ENCODE measurements at regions not wholly inside any gene's neighbourhood (a gene's known extent, or its start where the extent isn't known, plus 50 kb on each side); places are given as distances from the start of the nearest gene placed in this dataset.

- no peak for DNase-seq (ENCODE audit: low spot score)
Observed at GRCh38 chr4:18248611-18249010, 227.1 kb upstream of the LCORL start.

- no peak for DNase-seq (ENCODE audit: low spot score)
Observed at GRCh38 chr4:18247189-18247588, 225.6 kb upstream of the LCORL start.

- no peak for DNase-seq (ENCODE audit: low spot score)
Observed at GRCh38 chr4:18242919-18243693, 221.6 kb upstream of the LCORL start.

GRCh38 chr4:18241727-18242126 is 220.2 kb upstream of the LCORL start:
- no peak for DNase-seq (ENCODE audit: low spot score)

GRCh38 chr4:18234108-18234507 is 212.6 kb upstream of the LCORL start:
- DNase-seq (ENCODE audit: low spot score) = no peak

- DNase-seq (ENCODE audit: low spot score) = no peak
Observed at GRCh38 chr4:18231726-18232125, 210.2 kb upstream of the LCORL start.

- DNase-seq (ENCODE audit: low spot score) = no peak
Observed at GRCh38 chr4:18227880-18228279, 206.3 kb upstream of the LCORL start.

- DNase-seq (ENCODE audit: low spot score) = no peak
Observed at GRCh38 chr4:18214411-18215055, 193.0 kb upstream of the LCORL start.

GRCh38 chr4:18213576-18214198 is 192.1 kb upstream of the LCORL start:
- no peak for DNase-seq (ENCODE audit: low spot score)

GRCh38 chr4:18209448-18209847 is 187.9 kb upstream of the LCORL start:
- no peak for DNase-seq (ENCODE audit: low spot score)

- DNase-seq (ENCODE audit: low spot score) = no peak
Observed at GRCh38 chr4:18203966-18204365, 182.4 kb upstream of the LCORL start.

- no peak for DNase-seq (ENCODE audit: low spot score)
Observed at GRCh38 chr4:18202486-18202885, 180.9 kb upstream of the LCORL start.

GRCh38 chr4:18201885-18202284 is 180.3 kb upstream of the LCORL start:
- no peak for DNase-seq (ENCODE audit: low spot score)

- DNase-seq (ENCODE audit: low spot score) = no peak
Observed at GRCh38 chr4:18198653-18199052, 177.1 kb upstream of the LCORL start.

GRCh38 chr4:18197467-18197866 is 175.9 kb upstream of the LCORL start:
- no peak for DNase-seq (ENCODE audit: low spot score)

- DNase-seq (ENCODE audit: low spot score) = no peak
Observed at GRCh38 chr4:18194278-18194677, 172.7 kb upstream of the LCORL start.

GRCh38 chr4:18192901-18193300 is 171.3 kb upstream of the LCORL start:
- DNase-seq (ENCODE audit: low spot score) = no peak

GRCh38 chr4:18185491-18185890 is 163.9 kb upstream of the LCORL start:
- DNase-seq (ENCODE audit: low spot score) = no peak

GRCh38 chr4:18180892-18181291 is 159.3 kb upstream of the LCORL start:
- DNase-seq (ENCODE audit: low spot score) = no peak

- no peak for DNase-seq (ENCODE audit: low spot score)
Observed at GRCh38 chr4:18180122-18180521, 158.6 kb upstream of the LCORL start.

- DNase-seq (ENCODE audit: low spot score) = no peak
Observed at GRCh38 chr4:18171896-18172295, 150.3 kb upstream of the LCORL start.

- no peak for DNase-seq (ENCODE audit: low spot score)
Observed at GRCh38 chr4:18167831-18168230, 146.3 kb upstream of the LCORL start.

GRCh38 chr4:18166925-18167324 is 145.4 kb upstream of the LCORL start:
- DNase-seq (ENCODE audit: low spot score) = no peak

Measured in CD4-positive, alpha-beta T cell treated with Interleukin-15 for 4 hours (primary cell).